ENCODE measurements at regions not wholly inside any gene's neighbourhood (a gene's known extent, or its start where the extent isn't known, plus 50 kb on each side); places are given as distances from the start of the nearest gene placed in this dataset.

GRCh38 chr9:19637084-19637483 lies 151.8 kb downstream of the SLC24A2 start:
- Histone ChIP-seq H4K20me1 (ENCODE audit: insufficient read depth, low read length) (no peaks in the 10 kb centered on the region), H3K4me2 (replicated peaks; ENCODE audit: extremely low read depth, low read length, poor library complexity, severe bottlenecking) (no peak overlapping the region), H3K4me1 (ENCODE audit: control insufficient read depth in 1 of 2, insufficient read depth in 2 of 2, low read length in 2 of 2) (no peaks in the 10 kb centered on the region), H3K27ac (ENCODE audit: low read depth in 1 of 2, low read length in 2 of 2) (no peak overlapping the region), H2AFZ (ENCODE audit: insufficient read depth, low read depth, low read length, poor library complexity, severe bottlenecking) (no peak overlapping the region), H3K9me3 (replicated peaks in 1 of 2; ENCODE audit: control insufficient read depth in 1 of 2, insufficient read depth in 1 of 2, low read length in 2 of 2) (no peaks in the 10 kb centered on the region), H3K4me3 (replicated peaks in 1 of 3; ENCODE audit: low read depth in 2 of 3, low read length in 3 of 3) (no peak overlapping the region), H3K9ac (ENCODE audit: insufficient read depth, low read length, poor library complexity, severe bottlenecking) (no peak overlapping the region), H3K36me3 (replicated peaks in 1 of 2; ENCODE audit: control insufficient read depth in 1 of 2, insufficient read depth in 2 of 2, low read length in 2 of 2) (no peaks in the 10 kb centered on the region), H3K27me3 (ENCODE audit: control insufficient read depth in 2 of 2, insufficient read depth in 2 of 2, low read length in 2 of 2) (no peaks in the 10 kb centered on the region), H3K79me2 (ENCODE audit: insufficient read depth, low read length) (no peaks in the 10 kb centered on the region)
- H3K27ac Mint-ChIP-seq: no peak overlapping the region
- no peaks in the 10 kb centered on the region for H3K9me3 Mint-ChIP-seq
- H3K36me3 Mint-ChIP-seq: no peaks in the 10 kb centered on the region
- peaks cover 0 to 2% (median 0%) of the 10 kb centered on the region in 3 donors for H3K27me3 Mint-ChIP-seq (ENCODE audit: low read depth in 3 of 3)
- DNase-seq: no peak
- 100% methylated on average over 3 of the region's 5 CpGs for WGBS (ENCODE audit: insufficient coverage)
- H3K4me3 Mint-ChIP-seq: no peak overlapping the region
- intact Hi-C loops (cut with micrococcal nuclease): no loop called here
- no peaks in the 10 kb centered on the region for H3K4me1 Mint-ChIP-seq
- no peak for TF ChIP-seq CTCF (IDR thresholded peaks at IDR 0.05)

GRCh38 chr9:19634881-19635280 lies 154.0 kb downstream of the SLC24A2 start:
- Histone ChIP-seq H3K4me2 (replicated peaks; ENCODE audit: extremely low read depth, low read length, poor library complexity, severe bottlenecking) (no peak overlapping the region), H3K9ac (ENCODE audit: insufficient read depth, low read length, poor library complexity, severe bottlenecking) (no peak overlapping the region), H3K9me3 (replicated peaks in 1 of 2; ENCODE audit: control insufficient read depth in 1 of 2, insufficient read depth in 1 of 2, low read length in 2 of 2) (no peaks in the 10 kb centered on the region), H4K20me1 (ENCODE audit: insufficient read depth, low read length) (no peaks in the 10 kb centered on the region), H3K4me3 (replicated peaks in 1 of 3; ENCODE audit: low read depth in 2 of 3, low read length in 3 of 3) (no peak overlapping the region), H3K79me2 (ENCODE audit: insufficient read depth, low read length) (no peaks in the 10 kb centered on the region), H3K36me3 (replicated peaks in 1 of 2; ENCODE audit: control insufficient read depth in 1 of 2, insufficient read depth in 2 of 2, low read length in 2 of 2) (no peaks in the 10 kb centered on the region), H2AFZ (ENCODE audit: insufficient read depth, low read depth, low read length, poor library complexity, severe bottlenecking) (no peak overlapping the region), H3K27ac (ENCODE audit: low read depth in 1 of 2, low read length in 2 of 2) (no peak overlapping the region), H3K4me1 (ENCODE audit: control insufficient read depth in 1 of 2, insufficient read depth in 2 of 2, low read length in 2 of 2) (peaks cover 5 to 7% of the 10 kb centered on the region in 2 donors), H3K27me3 (ENCODE audit: control insufficient read depth in 2 of 2, insufficient read depth in 2 of 2, low read length in 2 of 2) (no peaks in the 10 kb centered on the region)
- no peaks in the 10 kb centered on the region for H3K36me3 Mint-ChIP-seq
- peaks cover 3% of the 10 kb centered on the region for H3K4me1 Mint-ChIP-seq
- DNase-seq: no peak
- intact Hi-C loops (cut with micrococcal nuclease): no loop called here
- no CpG with 5 or more reads among the region's 2 CpGs for WGBS (ENCODE audit: insufficient coverage)
- no peak overlapping the region for H3K4me3 Mint-ChIP-seq
- H3K27me3 Mint-ChIP-seq (ENCODE audit: low read depth in 3 of 3): no peaks in the 10 kb centered on the region
- no peak overlapping the region for H3K27ac Mint-ChIP-seq
- H3K9me3 Mint-ChIP-seq: no peaks in the 10 kb centered on the region
- TF ChIP-seq CTCF (IDR thresholded peaks at IDR 0.05): no peak

Measured in CD14-positive monocyte (primary cell).